ENCODE measurements at regions not wholly inside any gene's neighbourhood (a gene's known extent, or its start where the extent isn't known, plus 50 kb on each side); places are given as distances from the start of the nearest gene placed in this dataset.

DNA sequence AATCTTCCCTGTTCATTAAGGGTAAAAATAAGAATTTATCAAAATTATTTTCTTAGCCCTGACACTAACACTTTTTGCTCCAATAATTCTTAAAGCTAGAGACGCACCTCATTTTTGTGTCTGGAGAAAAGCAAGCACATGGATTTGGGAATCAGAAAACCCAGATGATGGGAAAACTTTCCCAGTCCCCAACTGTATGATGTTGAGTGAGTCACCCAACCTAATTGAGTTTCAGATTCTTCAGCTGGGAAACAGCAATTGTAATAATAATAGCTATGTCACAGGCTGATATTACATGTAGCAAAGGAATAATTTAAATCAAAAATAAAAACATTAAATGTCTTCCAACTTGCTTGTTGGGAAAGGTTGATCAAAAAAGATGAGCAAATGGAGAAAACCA lies 159.0 kb downstream of the MIS18A start:
- ATAC-seq, result no peak
- Histone ChIP-seq H3K27ac (no peak overlapping the region), H3K9me3 (peaks cover 0 to 25% (median 0%) of the 10 kb centered on the region in 3 donors), H3K36me3 (no peaks in the 10 kb centered on the region), H3K4me3 (no peak overlapping the region), H3K4me1 (no peaks in the 10 kb centered on the region), H3K27me3 (no peaks in the 10 kb centered on the region)
- TF ChIP-seq, protein P1, sequence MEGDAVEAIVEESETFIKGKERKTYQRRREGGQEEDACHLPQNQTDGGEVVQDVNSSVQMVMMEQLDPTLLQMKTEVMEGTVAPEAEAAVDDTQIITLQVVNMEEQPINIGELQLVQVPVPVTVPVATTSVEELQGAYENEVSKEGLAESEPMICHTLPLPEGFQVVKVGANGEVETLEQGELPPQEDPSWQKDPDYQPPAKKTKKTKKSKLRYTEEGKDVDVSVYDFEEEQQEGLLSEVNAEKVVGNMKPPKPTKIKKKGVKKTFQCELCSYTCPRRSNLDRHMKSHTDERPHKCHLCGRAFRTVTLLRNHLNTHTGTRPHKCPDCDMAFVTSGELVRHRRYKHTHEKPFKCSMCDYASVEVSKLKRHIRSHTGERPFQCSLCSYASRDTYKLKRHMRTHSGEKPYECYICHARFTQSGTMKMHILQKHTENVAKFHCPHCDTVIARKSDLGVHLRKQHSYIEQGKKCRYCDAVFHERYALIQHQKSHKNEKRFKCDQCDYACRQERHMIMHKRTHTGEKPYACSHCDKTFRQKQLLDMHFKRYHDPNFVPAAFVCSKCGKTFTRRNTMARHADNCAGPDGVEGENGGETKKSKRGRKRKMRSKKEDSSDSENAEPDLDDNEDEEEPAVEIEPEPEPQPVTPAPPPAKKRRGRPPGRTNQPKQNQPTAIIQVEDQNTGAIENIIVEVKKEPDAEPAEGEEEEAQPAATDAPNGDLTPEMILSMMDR (IDR thresholded peaks at IDR 0.05), result no peak
- TF ChIP-seq POLR2A (IDR thresholded peaks at IDR 0.05) (no peak), EP300 (IDR thresholded peaks at IDR 0.05) (no peak), POLR2AphosphoS5 (IDR thresholded peaks at IDR 0.05) (no peak)
- WGBS, 2 donors (ENCODE audit: low coverage in 1 of 2), result 94 to 100% methylated on average over 1 of the region's 1 CpG

DNA sequence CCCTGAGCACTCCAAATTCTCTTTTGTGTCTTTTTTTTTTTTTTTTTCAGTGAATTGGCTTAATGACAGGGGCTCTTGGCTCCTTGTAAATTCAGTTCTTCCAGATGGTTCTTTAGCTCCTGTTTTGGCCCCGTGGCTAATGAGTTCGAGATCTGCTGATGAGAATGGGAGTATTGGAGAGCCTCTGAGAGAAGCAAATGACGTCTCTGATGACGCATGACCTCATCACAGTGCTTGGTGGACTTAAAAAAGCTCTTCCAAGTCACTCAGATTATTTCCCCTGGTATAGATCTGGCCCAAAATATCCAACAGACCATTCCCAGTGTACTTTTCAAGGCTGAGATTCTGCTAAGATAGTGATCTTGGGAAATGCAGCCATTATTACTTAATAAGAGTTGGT lies 159.5 kb downstream of the MIS18A start:
- Histone ChIP-seq H3K27ac (no peak overlapping the region), H3K27me3 (no peaks in the 10 kb centered on the region), H3K4me1 (no peaks in the 10 kb centered on the region), H3K36me3 (no peaks in the 10 kb centered on the region), H3K4me3 (no peak overlapping the region), H3K9me3 (peaks cover 0 to 25% (median 0%) of the 10 kb centered on the region in 3 donors)
- TF ChIP-seq POLR2A (IDR thresholded peaks at IDR 0.05) (no peak), EP300 (IDR thresholded peaks at IDR 0.05) (no peak), POLR2AphosphoS5 (IDR thresholded peaks at IDR 0.05) (no peak)
- TF ChIP-seq, protein P1 (IDR thresholded peaks at IDR 0.05), result no peak
- no peak for ATAC-seq
- WGBS, 2 donors (ENCODE audit: low coverage in 1 of 2), result 66 to 83% methylated on average over 2 of the region's 4 CpGs

DNA sequence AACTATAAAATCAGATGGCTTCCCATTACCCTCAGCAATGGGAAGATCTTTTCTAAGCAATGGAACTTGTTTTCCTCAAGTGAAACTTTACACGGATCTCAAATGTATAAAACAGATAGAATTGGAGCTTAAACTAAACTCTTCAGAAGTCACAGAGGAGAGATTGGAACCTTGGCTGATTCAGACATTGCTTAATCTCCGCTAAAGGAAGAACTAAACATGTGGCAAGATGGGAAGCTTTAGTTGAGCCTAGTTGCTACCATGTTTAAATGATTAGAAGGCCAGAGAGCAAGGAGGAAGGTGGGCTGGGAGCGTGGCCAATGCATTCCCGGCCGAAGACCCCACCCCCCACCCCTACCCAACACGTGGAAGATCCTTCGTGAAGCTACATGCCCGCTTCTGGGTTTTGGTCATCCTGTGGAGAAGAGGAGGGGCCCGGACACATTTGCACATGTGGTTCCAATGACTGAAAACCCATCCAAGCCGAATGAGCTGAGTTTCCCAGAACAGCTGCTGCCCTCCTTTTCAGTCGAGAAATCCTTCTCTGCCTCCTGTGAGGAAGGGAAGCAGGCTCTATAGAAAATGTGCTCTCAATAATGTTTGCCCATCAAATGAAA lies 164.3 kb downstream of the MIS18A start:
- no peak overlapping the region for H3K27ac ChIP-seq
- H3K36me3 ChIP-seq, result no peaks in the 10 kb centered on the region
- no peaks in the 10 kb centered on the region for H3K27me3 ChIP-seq
- no peak for ATAC-seq
- H3K4me1 ChIP-seq, result no peaks in the 10 kb centered on the region
- TF ChIP-seq POLR2AphosphoS5 (IDR thresholded peaks at IDR 0.05) (no peak), POLR2A (IDR thresholded peaks at IDR 0.05) (no peak), EP300 (IDR thresholded peaks at IDR 0.05) (no peak)
- TF ChIP-seq, protein P1 (IDR thresholded peaks at IDR 0.05), result no peak
- no peak overlapping the region for H3K4me3 ChIP-seq
- no peaks in the 10 kb centered on the region for H3K9me3 ChIP-seq
- 68 to 72% methylated on average over 5 to 6 of the region's 11 CpGs for WGBS, 2 donors (ENCODE audit: low coverage in 1 of 2)

DNA sequence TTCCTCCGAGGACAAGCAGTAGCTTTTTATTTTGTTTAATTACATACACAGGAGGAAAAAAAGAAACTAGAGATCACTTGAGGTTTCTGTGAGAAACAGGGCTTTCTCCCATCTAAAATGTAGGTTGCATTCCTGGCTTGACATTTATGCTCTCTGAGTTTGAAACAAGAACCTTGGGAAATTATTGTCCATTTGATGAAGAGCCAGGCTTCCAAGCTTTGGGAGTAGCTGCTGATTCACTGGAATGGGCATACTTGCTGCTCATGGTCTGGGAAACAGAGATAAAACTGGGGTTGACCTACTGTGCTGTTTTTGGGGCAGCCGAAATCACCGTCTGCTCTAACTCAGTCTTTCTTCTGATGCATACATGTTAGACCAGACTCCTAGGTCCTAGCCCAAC lies 165.4 kb downstream of the MIS18A start:
- TF ChIP-seq POLR2A (IDR thresholded peaks at IDR 0.05) (no peak), POLR2AphosphoS5 (IDR thresholded peaks at IDR 0.05) (no peak), EP300 (IDR thresholded peaks at IDR 0.05) (no peak)
- TF ChIP-seq, protein P1 (IDR thresholded peaks at IDR 0.05), result no peak
- Histone ChIP-seq H3K27ac (no peak overlapping the region), H3K4me3 (no peak overlapping the region), H3K4me1 (no peaks in the 10 kb centered on the region), H3K27me3 (no peaks in the 10 kb centered on the region), H3K36me3 (no peaks in the 10 kb centered on the region), H3K9me3 (no peaks in the 10 kb centered on the region)
- ATAC-seq, result no peak
- 92 to 100% methylated on average over 2 to 3 of the region's 3 CpGs for WGBS, 2 donors (ENCODE audit: low coverage in 1 of 2)

DNA sequence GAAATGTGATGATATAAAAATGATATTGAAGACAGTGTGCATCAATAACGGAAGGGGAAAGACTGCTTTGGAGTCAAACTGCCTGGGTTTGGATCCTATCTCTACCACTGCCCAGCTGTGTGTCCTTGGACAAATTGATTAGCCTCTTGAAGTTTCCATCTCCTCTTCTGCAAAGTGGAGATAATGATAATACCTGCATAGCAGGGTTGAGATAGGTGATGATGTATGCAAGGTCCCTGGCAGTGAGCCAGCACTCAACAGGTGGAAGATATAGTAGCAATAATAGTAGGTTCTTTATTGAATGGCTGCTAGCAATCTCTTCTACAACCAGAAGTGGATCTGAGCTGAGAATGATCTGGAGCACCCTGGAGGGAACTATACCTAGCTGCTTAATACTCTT lies 166.7 kb downstream of the MIS18A start:
- no peaks in the 10 kb centered on the region for H3K27me3 ChIP-seq
- H3K36me3 ChIP-seq, result no peaks in the 10 kb centered on the region
- H3K4me1 ChIP-seq, result no peaks in the 10 kb centered on the region
- H3K4me3 ChIP-seq, result no peak overlapping the region
- TF ChIP-seq, protein P1 (IDR thresholded peaks at IDR 0.05), result no peak
- no peak for TF ChIP-seq POLR2AphosphoS5 (IDR thresholded peaks at IDR 0.05)
- H3K9me3 ChIP-seq, result peaks cover 0 to 3% (median 0%) of the 10 kb centered on the region in 3 donors
- WGBS, 2 donors (ENCODE audit: low coverage in 1 of 2), result 67 to 88% methylated on average over 1 of the region's 1 CpG
- no peak overlapping the region for H3K27ac ChIP-seq
- ATAC-seq, result no peak
